T-helper 17 cell (primary cell): ENCODE measurements at regions not wholly inside any gene's neighbourhood (a gene's known extent, or its start where the extent isn't known, plus 50 kb on each side); places are given as distances from the start of the nearest gene placed in this dataset.

Experiments
- ATAC-seq: fragments of 150-1000 bp; cut with Tn5 transposase; 2 replicates; pipeline ENCODE4 v1.10.0; 2021; ENCODE audit warnings: mild to moderate bottlenecking, moderate library complexity
- DNase-seq, 3 donors: peaks; one replicate each; pipeline versions ENCODE4 v3.0.0 to v3.0.0-alpha.2; 2020 to 2021
- H3K9me3 ChIP-seq: one replicate; pipeline ENCODE4 v1.7.0; 2013; ENCODE audit warnings: low read length, mild to moderate bottlenecking; ENCODE audit not compliant: control insufficient read depth, poor library complexity, severe bottlenecking
- H3K27ac Mint-ChIP-seq: one replicate; pipeline ENCODE4 v1.8.0; 2022; ENCODE audit warnings: mild to moderate bottlenecking, moderate library complexity, mixed read lengths
- H3K27me3 Mint-ChIP-seq: one replicate; pipeline ENCODE4 v1.8.0; 2022; ENCODE audit warnings: mixed read lengths
- H3K36me3 Mint-ChIP-seq: one replicate; pipeline ENCODE4 v1.8.0; 2022; ENCODE audit warnings: low read depth, mixed read lengths
- H3K4me1 Mint-ChIP-seq: one replicate; pipeline ENCODE4 v1.8.0; 2022; ENCODE audit warnings: mild to moderate bottlenecking, mixed read lengths
- H3K4me3 Mint-ChIP-seq: one replicate; pipeline ENCODE4 v1.8.0; 2022; ENCODE audit warnings: mild to moderate bottlenecking, moderate library complexity, mixed read lengths

DNA sequence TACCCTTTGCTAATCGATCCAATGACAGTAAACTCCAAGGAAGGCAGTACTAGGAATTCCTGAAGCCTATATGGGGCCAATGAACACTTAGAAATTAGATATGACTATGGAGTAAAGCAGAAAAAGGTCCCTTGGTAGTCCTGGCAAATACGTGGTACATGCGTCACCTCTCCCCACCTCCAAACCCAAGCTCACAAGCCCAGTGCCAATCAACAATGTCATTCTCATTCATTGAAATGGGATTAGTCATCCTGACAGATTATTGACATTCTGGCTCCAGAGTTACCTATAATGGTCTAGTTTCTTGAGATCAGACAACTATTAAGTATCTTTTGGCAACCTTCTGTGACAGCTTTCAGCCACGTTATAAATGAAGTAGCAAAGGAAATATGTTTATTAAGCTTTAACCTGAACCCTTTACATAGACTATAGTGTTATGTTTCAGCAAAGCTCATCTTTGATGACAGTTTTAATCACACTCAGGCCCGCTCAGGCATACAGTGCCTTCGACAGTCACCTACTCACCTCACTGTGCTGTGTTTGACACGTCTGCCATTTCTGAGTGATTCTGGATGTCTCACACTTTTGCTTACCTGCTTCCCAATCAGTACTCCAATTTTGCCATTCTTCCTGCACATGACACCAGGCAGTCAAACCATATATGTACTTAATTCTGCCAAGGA lies 69.6 kb upstream of the ADO start:
- H3K9me3 ChIP-seq: no peaks in the 10 kb centered on the region
- H3K4me3 Mint-ChIP-seq: no peak overlapping the region
- ATAC-seq: no peak
- no peak for DNase-seq
- peaks cover 15% of the 10 kb centered on the region for H3K4me1 Mint-ChIP-seq
- H3K27me3 Mint-ChIP-seq: no peaks in the 10 kb centered on the region
- no peak overlapping the region for H3K27ac Mint-ChIP-seq
- H3K36me3 Mint-ChIP-seq: no peaks in the 10 kb centered on the region

DNA sequence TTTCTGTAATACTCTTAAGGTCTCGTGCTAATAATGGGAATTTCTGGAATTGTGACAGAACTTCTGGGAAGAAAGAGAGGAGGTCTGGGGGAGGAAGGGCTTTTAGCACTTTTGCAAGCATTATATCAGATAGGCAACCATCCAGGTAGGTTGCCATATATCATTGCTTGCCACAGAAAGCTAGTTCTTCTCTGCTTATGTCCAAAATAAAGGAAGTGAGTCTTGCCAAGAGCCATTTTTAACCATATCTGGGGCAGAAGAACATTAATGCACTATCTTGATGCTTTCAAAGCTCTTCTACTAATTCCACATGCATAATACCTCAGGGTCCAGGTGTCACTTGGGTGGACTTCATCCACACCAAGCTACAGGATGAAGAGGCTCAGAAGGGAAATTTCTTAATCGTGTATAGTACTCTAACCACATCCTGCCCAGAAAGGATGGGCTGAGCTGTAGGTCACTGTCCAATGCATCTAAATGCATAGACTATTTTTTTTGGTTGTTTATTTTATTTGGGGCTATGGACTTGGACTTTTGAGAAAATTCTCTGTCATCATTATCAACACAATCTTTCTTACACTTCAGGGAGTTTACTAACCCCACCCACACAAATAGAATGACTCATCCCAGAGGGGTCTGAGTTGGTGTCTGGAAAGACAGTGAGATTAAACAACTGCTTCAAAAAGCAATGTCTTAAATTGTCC lies 68.9 kb upstream of the ADO start:
- H3K36me3 Mint-ChIP-seq: no peaks in the 10 kb centered on the region
- no peaks in the 10 kb centered on the region for H3K27me3 Mint-ChIP-seq
- no peaks in the 10 kb centered on the region for H3K9me3 ChIP-seq
- no peak overlapping the region for H3K4me3 Mint-ChIP-seq
- DNase-seq (no peak), ATAC-seq (no peak)
- H3K27ac Mint-ChIP-seq: no peak overlapping the region
- H3K4me1 Mint-ChIP-seq: peaks cover 15% of the 10 kb centered on the region

DNA sequence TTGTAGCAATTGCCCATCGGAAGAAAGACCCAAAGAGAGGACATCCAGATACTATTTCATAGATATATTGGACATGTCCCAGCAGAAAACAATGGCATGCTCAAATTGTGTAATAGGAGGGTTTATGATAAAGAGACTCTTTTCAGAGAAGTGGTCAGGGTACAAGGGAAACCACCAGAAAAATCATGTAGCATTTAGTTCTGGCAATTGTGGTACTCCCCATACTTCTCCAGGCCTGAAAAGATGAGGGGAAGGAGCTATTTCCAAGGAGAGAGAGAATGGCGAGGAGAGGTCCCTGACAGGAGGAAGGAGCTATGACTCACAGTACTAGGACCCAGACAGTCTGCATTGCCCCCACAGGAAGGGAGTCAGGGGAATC lies 68.4 kb upstream of the ADO start:
- H3K9me3 ChIP-seq: no peaks in the 10 kb centered on the region
- no peaks in the 10 kb centered on the region for H3K36me3 Mint-ChIP-seq
- DNase-seq (no peak), ATAC-seq (no peak)
- peaks cover 15% of the 10 kb centered on the region for H3K4me1 Mint-ChIP-seq
- no peaks in the 10 kb centered on the region for H3K27me3 Mint-ChIP-seq
- no peak overlapping the region for H3K27ac Mint-ChIP-seq
- H3K4me3 Mint-ChIP-seq: no peak overlapping the region

DNA sequence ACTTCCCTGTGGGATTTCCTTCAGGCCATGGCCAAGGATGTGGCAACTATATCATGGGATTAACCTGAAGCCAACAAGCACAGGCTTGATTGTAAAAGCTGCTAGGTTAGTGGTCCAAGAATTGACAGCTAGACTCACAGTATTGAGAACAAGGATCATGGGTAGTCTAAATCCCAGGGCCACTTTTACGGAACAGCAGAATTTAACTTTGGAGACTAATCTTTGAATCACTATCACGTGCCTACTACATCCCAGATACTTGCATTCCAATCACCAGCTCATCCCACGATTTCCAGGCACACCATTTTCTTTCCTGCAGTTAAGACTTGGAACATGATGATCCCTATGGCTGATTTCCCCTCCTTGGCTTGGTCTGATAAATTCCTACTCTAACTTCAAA lies 65.6 kb upstream of the ADO start:
- no peak for ATAC-seq
- H3K4me3 Mint-ChIP-seq: no peak overlapping the region
- DNase-seq: no peak
- H3K4me1 Mint-ChIP-seq: peaks cover 4% of the 10 kb centered on the region
- H3K27ac Mint-ChIP-seq: no peak overlapping the region
- H3K27me3 Mint-ChIP-seq: no peaks in the 10 kb centered on the region
- no peaks in the 10 kb centered on the region for H3K9me3 ChIP-seq
- no peaks in the 10 kb centered on the region for H3K36me3 Mint-ChIP-seq

DNA sequence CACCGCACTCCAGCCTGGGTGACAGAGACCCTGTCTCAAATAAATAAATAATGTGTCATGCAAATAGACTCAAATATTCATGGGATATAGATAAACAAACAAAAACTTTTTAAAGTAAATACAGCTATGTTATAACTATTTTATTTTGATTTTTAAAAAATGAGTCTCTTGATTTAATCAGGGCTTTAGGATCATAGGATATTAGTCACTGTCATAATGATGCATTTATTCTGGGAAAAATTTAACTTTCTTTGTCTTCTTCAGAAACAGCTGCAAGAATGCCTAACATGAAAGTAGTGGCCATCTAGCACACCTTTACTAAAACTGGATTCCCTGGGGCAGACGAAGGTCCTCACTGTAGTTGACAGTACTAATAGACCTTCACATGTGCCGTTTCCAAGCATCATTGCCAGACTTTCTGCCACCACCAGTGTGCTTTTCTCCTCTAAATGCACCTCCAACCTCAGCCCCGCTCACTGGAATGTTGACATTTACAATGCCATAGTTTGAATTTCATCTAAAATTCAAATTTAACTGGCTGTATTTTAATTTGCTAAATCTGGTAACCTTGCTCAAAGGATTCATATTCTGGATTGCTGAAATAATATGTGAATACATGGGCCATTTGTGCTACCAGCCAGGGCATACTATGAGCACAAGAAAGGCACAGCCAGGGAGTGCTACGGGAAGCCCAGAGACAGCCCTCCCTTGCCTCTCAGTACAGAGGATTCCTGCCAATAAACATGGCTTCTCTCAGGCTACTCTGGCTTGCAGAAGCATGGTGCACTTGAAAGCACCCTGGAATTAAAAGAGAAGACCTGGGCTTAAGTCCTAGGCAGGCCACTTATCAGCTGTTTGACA lies 63.4 kb upstream of the ADO start:
- Mint-ChIP-seq H3K4me3 (no peak overlapping the region), H3K27ac (no peak overlapping the region), H3K4me1 (peaks cover 4% of the 10 kb centered on the region), H3K36me3 (no peaks in the 10 kb centered on the region), H3K27me3 (no peaks in the 10 kb centered on the region)
- no peak for DNase-seq
- no peaks in the 10 kb centered on the region for H3K9me3 ChIP-seq
- no peak for ATAC-seq

DNA sequence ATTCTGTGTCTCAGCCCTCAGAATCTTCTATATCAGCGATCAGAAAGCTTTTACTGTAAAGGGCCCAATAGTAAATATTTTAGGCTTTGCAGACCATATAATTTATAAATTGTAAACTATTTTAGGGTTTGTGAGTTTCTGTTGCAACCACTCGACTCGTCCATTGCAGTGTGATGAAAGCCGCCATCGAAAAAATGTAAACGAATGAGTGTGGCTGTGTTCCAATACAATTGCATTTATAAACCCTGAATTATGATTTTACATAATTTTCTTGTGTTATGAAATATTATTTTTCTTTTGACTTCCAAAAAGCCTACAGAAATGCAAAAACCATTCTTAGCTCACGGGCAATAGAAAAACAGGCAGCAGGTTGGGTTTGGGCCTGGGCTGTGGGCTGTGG lies 62.5 kb upstream of the ADO start:
- no peaks in the 10 kb centered on the region for H3K27me3 Mint-ChIP-seq
- H3K9me3 ChIP-seq: no peaks in the 10 kb centered on the region
- no peaks in the 10 kb centered on the region for H3K36me3 Mint-ChIP-seq
- ATAC-seq (no peak), DNase-seq (no peak)
- H3K4me1 Mint-ChIP-seq: peaks cover 4% of the 10 kb centered on the region
- H3K27ac Mint-ChIP-seq: no peak overlapping the region
- H3K4me3 Mint-ChIP-seq: no peak overlapping the region

DNA sequence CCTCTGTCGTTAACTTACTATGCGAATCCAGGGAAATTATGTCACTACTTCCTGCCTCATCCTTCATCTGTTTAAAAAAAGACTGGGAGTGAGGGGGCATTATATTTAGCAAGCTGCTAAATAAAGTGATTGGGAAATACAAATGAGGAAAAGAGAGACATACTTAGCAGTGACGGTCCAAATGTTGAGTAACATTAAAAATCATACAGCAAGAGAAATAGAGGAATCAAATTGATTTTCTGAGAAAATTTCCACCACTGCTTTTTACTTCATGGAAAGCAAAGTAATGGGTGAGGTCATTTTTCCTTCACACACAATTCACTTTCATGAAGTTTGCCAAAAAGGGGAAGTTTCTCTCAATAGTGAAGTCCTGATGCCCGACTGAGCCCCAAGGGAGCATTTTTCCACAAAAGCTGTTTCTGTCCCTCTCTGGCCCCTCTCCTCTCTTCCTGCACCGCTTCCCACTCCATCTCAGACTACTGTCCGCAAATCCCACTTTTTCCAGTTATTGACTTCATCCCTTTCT lies 61.9 kb upstream of the ADO start:
- no peaks in the 10 kb centered on the region for H3K9me3 ChIP-seq
- DNase-seq: no peak
- H3K27me3 Mint-ChIP-seq: no peaks in the 10 kb centered on the region
- H3K27ac Mint-ChIP-seq: no peak overlapping the region
- no peak overlapping the region for H3K4me3 Mint-ChIP-seq
- ATAC-seq: no peak
- H3K36me3 Mint-ChIP-seq: no peaks in the 10 kb centered on the region
- H3K4me1 Mint-ChIP-seq: peaks cover 4% of the 10 kb centered on the region

DNA sequence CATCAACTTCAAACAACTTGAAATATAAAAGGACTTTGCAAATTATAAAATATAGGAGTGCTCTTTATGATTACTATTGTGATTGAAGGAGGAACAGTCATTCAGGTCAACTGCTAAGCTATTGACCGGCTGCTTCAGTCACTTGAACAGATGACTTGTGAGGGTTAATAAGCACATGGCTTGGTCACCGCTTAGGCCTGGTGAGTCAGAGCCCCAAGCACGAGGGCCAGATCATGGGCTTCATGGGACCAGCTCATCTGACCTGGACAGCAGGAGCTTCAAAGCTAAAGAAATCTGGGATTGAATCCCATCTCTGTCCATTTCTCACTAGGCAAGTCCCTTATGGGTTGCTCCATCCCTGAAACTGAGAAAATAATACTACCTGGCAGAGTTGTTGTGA lies 60.4 kb upstream of the ADO start:
- DNase-seq (no peak), ATAC-seq (no peak)
- no peaks in the 10 kb centered on the region for H3K9me3 ChIP-seq
- H3K4me3 Mint-ChIP-seq: no peak overlapping the region
- H3K4me1 Mint-ChIP-seq: peaks cover 7% of the 10 kb centered on the region
- no peaks in the 10 kb centered on the region for H3K27me3 Mint-ChIP-seq
- peak overlapping the region; percentile 67 for H3K27ac Mint-ChIP-seq
- no peaks in the 10 kb centered on the region for H3K36me3 Mint-ChIP-seq

DNA sequence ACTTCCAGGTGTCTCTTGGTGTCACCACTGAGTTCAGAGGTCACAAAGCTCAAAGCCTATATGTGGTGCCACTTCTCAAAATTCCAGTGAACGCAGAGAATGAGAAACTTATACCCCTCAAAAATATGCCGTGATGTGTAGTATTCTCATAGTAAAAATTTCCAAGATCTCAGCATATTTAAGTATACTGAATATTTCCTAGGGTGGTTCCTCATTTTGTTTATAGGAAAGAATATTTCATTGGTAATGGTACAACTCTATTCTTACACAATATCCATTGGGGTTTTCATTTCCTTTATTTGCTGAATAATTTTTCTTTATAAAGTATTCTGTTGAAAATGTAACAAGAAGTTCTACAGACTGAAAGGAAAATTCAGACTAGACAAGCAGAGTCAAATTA lies 58.9 kb upstream of the ADO start:
- ATAC-seq (no peak), DNase-seq (no peak)
- Mint-ChIP-seq H3K36me3 (no peaks in the 10 kb centered on the region), H3K27ac (no peak overlapping the region), H3K4me3 (no peak overlapping the region), H3K27me3 (no peaks in the 10 kb centered on the region), H3K4me1 (peaks cover 13% of the 10 kb centered on the region)
- H3K9me3 ChIP-seq: no peaks in the 10 kb centered on the region

DNA sequence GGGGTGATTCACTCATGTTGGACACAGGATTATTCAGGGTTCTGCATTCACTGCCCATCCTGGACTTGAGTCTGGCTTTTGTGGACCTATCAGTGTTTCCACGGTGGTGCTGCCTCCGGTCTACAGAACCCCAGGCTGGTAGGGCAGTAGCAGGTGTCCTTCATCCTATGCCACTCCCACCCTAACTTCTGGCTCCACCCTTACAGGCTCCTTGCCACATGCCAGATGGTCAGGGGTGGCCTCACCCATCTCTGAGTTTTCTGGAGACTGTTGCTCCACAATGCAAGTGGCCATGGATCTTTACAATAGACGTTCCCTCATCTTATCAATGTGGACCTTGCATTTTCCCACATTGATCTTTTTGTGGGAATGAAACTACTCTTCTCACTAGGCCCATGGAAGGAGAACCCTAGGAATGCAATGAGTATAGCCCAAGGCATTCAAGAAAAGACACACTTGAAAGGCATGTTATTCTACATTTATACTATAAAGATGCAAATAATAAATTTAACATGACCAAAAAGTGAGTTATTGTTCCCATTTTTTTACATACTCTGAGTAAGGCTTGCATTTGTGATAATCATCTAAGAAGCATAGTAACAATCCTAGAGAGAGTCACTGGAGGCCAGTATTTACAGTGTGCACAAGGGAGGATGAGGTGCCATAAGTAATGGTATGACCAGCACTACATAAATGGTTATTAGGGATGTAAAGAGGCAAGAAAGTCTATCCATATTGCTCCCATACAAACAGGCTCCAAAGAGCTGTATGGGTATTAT lies 57.4 kb upstream of the ADO start:
- Mint-ChIP-seq H3K36me3 (no peaks in the 10 kb centered on the region), H3K27ac (no peak overlapping the region), H3K27me3 (no peaks in the 10 kb centered on the region), H3K4me3 (no peak overlapping the region), H3K4me1 (peaks cover 13% of the 10 kb centered on the region)
- ATAC-seq (no peak), DNase-seq (no peak)
- no peaks in the 10 kb centered on the region for H3K9me3 ChIP-seq

DNA sequence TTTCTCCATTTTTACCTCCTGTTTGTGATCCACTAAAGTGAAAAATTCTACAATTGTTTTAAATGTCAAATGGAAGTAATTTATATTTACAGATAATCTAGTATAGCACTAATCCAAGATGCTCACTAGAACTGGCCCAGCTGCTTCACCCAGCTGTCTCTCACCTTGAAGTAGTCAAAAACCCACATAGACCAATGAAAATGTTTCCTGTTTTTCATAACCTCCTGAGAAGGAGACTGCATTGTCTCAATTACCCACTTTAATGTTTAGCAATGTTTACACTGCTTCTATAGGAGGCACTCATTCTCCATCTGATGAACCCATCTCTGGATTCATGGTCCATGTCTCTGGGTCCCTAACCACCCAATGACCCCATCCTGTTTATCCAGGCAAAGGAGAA lies 56.1 kb upstream of the ADO start:
- Mint-ChIP-seq H3K36me3 (no peaks in the 10 kb centered on the region), H3K27ac (peak overlapping the region; percentile 85), H3K4me1 (peaks cover 9% of the 10 kb centered on the region), H3K4me3 (no peak overlapping the region), H3K27me3 (no peaks in the 10 kb centered on the region)
- no peaks in the 10 kb centered on the region for H3K9me3 ChIP-seq
- ATAC-seq (peak; percentile 30), DNase-seq (no peak)

DNA sequence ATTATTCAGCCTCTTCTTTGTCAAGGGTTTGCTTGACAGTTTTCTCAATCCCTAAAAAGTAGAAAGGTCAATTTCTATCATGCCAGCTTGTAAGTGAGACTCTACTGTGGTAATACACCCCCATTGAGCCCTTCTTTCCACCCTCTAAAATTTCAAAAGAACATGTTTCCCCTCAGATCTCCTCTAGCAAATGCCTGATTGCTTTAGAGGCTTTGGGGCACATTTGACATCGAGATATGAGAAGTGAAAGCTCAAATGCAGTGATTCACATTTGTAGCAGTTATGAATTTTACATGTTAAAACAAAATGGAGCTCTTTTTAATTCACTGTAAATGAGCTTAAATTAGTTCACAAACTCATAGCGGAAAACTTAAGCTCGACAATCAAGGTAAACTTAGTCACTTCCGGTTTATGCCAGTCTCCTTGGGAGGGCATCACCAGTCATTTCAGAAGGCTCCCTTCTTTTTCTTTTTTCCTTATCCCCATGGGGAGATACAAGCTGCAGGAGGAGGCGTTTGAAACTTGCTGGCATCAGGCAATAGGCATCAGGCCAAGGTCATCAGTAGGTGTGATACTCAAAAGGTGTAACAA lies 55.3 kb upstream of the ADO start:
- peak overlapping the region; percentile 36 for H3K4me3 Mint-ChIP-seq
- no peaks in the 10 kb centered on the region for H3K9me3 ChIP-seq
- peak overlapping the region; percentile 85 for H3K27ac Mint-ChIP-seq
- ATAC-seq: no peak
- DNase-seq: no peak
- H3K4me1 Mint-ChIP-seq: peaks cover 11% of the 10 kb centered on the region
- H3K36me3 Mint-ChIP-seq: no peaks in the 10 kb centered on the region
- H3K27me3 Mint-ChIP-seq: no peaks in the 10 kb centered on the region
